ENCODE measurements at regions not wholly inside any gene's neighbourhood (a gene's known extent, or its start where the extent isn't known, plus 50 kb on each side); places are given as distances from the start of the nearest gene placed in this dataset.

GRCh38 chr7:57308631-57309408 lies 141.2 kb upstream of the ZNF716 start:
- TF ChIP-seq, protein P1, sequence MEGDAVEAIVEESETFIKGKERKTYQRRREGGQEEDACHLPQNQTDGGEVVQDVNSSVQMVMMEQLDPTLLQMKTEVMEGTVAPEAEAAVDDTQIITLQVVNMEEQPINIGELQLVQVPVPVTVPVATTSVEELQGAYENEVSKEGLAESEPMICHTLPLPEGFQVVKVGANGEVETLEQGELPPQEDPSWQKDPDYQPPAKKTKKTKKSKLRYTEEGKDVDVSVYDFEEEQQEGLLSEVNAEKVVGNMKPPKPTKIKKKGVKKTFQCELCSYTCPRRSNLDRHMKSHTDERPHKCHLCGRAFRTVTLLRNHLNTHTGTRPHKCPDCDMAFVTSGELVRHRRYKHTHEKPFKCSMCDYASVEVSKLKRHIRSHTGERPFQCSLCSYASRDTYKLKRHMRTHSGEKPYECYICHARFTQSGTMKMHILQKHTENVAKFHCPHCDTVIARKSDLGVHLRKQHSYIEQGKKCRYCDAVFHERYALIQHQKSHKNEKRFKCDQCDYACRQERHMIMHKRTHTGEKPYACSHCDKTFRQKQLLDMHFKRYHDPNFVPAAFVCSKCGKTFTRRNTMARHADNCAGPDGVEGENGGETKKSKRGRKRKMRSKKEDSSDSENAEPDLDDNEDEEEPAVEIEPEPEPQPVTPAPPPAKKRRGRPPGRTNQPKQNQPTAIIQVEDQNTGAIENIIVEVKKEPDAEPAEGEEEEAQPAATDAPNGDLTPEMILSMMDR (IDR thresholded peaks at IDR 0.05) = no peak
- no peak for TF ChIP-seq POLR2A (IDR thresholded peaks at IDR 0.05)

All from body of pancreas (tissue), 4 donors.